GM19372 (cell line): ENCODE measurements at regions not wholly inside any gene's neighbourhood (a gene's known extent, or its start where the extent isn't known, plus 50 kb on each side); places are given as distances from the start of the nearest gene placed in this dataset.

Experiments used
- ATAC-seq: cut with Tn5 transposase; IDR thresholded peaks from one replicate; pipeline ENCODE4 v1.9.1; 2021; ENCODE audit warnings: mild to moderate bottlenecking, low read depth, moderate library complexity; ENCODE audit not compliant: unreplicated experiment

DNA sequence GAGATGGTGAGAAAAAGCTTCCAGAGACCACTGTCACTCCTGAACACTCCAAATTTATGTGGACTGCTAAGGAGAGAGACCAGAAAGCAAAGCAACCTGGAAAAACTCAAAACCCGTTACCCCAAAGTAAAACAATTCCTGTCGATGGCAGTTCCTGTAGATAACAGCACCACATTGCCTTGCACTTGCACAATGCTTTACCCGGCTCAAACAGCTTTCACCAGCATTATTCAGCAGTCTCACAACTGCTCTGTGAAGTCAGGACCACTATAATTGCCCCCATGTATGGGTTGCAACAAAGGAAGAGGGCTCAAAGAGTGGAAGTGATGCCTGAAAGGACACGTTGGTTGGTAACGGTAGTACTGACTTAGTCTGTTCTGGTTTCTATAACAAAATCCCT is 234.8 kb downstream of the BCOR start:
- no peak for ATAC-seq

DNA sequence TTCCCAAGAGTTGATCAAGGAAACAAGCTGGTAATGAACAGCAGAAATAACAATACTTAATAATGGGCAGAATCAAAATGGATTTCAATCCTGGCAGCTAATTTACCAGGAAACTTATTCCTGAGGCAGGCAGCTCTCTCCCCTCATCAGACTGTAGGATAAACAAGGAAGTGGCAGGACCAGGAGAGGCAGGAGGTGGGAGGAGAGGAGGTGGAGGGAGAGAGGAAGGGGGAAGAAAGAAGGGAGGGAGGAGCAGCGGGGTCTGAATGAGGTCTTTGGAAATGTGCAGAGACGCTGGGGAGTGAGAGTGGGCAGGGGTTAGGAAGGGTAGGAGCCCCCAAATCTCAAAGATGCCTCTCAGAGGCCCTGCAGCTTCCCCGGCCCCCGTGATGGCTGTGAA is 231.5 kb downstream of the BCOR start:
- ATAC-seq: no peak

DNA sequence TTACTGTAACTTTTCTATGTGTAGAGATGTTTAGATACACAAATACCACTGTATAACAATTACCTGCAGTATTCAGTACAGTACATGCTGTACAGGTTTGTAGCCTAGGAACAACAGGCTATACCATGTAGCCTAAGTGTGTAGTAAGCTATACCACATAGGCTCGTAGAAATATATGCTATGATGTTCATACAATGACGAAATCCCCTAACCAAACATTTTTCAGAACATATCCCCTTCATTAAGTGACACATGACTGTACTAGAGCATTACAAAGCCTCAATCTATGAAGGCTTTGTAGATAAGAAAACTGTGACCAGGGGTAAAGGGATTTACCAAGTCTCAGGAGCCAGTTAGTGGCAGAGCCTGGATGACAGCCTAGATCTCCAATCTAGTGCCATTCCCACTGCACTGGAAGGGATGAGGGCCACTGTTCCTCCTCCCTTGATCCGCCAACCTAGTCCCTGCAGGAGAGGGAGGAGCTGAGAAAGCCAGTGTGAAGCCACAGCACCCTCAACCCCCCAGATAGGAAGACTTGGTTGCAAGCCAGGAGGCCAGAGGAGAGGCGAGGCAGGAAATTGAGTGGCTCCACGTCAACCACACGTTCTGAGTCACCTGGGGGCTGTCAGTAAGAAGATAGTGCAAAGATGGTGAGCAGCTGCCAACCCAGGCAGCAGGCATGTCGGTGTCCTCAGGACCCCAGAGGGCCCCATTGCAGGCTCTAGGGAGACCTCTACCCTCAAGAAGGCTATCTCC is 227.7 kb downstream of the BCOR start:
- no peak for ATAC-seq

DNA sequence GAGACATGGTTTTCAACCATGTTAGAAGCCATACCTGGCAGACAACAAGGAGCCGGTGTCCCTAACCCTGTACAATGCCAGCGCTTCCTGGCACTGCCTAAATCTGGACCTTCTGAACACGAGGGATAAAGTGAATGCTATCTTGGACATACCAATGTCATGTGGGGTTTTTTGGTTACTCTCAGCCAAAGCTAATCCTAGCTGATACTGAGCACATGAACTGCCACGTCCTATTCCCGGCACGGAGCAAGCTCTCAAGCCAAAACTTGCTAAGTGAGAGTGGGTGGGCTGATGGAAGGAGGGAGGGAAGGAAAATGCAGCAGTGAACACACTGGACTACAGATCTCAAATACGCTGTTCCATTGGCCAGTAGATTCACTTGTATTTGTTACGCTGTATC is 226.1 kb downstream of the BCOR start:
- ATAC-seq: no peak

DNA sequence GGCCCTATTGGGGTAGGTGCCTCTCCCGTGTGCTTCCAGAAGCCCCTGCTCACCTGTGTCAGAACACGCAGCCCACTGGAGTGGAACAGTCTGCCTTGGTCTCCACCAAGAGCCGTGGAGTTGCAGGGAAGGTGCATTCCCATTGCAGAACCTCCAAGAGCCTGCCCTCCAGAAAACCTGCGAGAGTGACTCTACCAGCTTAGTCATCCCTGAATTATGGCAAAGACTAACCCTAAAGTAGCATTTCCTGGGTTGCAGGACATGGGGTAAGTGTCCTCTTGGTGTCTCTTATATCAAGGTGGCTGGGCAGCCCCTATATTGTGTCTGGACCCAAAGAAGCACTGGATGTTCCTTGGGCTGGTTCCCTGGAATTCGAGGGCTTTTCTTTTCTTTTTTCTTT is 224.6 kb downstream of the BCOR start:
- no peak for ATAC-seq

DNA sequence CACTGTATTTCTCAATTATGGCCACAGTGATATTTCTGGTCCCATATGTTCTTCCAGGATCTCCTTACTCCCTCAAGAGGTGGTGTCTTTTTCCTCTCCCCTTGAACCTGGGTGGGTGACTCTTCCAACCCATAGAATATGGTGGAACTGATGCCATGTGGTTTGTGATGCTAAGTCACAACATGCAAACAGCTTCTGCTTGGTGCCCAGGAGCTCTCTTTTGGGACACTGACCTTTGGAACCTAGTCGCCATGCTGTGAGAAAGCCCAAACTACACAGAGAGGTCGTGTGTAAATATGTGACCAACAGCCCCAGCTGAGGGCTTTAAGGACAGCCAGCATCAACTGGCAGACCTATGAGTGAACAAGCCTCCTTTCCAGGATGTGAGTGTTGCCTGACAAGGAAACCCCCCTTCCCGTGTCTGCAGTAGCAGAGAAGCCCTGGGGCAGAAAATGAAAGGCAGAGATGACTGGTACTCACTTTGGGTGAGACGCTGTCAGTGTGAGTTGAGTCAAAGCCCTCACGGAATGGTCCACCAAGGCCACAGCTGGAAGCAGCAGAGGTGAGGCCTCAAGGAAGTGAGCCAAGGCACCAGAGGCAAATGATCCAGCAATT is 223.4 kb downstream of the BCOR start:
- peak; percentile 77 for ATAC-seq

DNA sequence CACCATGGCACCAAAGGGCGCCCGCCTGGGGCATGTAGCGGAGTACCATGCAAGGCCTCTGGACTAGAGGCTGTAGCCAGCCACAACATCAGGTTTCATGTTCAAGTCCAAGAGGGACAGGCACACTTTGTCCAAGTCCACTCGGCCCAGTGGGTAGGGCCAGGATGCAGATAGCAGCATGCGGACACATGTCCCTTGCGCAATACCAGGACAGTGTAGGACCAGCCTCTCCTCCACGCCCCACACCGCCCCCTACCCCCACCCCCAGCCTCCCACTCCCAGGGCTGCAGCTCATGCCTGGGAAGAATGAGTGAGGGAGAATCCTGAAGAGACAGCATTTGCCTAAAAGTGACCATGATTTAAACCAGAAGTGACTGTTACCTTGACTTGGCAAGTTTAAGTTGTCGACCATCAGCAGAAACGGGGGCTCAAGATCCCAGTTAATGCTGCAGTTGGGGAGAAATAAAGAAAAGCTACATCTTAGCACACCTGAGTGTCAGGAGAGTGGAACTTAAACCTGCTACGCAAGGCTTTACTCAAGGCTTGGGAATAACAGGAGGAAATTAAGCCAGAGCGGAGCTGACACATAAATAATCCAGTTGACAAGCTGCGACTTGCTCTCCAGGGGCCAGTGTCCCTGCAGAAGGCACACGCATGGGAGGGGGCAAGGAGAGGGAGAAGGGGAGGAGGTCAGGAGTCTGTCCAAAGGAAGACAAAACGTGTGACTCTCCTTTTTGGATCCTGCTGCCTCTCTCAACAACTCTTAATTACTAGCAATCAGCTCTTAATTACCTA is 221.7 kb downstream of the BCOR start:
- no peak for ATAC-seq

DNA sequence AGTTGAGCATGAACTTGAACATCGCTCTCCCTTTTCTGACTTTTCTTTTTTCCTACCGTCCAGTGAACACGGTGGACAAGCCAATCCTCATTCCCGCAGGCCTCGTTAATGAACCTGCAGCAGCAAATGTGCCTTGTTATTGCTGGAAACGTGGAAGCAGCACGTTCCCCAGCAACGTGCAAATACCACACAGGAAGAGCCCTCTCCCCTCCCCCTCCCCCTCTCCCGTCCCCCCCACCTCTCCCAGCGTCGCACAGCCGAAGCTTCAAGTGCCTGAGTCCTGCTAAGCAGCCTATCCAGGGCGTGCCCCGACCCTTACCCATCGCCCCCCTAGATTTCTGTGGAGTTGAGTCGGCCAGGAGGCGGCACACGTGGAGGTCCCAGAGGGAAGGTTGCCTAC is 219.9 kb downstream of the BCOR start:
- no peak for ATAC-seq

DNA sequence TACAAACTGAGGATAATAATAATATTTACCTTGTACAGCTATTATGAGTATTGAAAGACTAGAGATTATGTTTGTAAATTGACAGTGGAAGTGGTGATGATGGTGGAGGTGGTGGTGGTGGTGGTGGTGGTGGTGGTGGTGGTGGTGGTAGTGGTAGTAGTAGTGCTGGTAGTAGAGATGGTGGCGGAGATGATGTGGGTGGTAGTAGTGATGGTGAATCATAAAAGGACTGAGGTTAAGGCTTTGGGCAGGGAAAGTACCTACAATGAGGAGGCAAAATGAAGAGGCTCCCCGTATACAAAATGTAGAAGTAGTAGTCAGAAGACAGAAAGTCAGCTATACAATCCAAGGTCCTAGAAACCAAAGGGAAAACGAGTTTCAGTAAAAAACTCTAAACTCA is 214.1 kb downstream of the BCOR start:
- ATAC-seq: no peak

DNA sequence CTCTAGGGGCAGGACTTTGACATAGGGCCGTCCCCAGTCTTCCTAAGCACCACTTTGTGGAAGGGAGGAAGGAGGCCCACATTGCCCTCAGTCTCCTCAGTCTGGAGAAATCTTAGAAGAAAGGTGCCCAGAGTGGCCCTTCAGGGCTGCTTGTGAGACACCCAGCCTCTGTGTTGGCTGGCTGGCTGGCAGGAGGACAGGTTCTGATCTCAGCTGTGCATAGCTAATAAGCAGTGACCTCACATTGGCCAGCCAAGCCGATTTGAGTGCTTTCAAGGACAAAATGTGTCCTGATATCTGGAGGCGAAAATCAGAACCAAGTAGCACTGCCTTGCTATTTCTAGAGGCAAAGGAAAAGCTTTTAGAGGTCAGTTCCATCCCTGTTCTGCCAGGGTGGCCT is 211.5 kb downstream of the BCOR start:
- no peak for ATAC-seq

DNA sequence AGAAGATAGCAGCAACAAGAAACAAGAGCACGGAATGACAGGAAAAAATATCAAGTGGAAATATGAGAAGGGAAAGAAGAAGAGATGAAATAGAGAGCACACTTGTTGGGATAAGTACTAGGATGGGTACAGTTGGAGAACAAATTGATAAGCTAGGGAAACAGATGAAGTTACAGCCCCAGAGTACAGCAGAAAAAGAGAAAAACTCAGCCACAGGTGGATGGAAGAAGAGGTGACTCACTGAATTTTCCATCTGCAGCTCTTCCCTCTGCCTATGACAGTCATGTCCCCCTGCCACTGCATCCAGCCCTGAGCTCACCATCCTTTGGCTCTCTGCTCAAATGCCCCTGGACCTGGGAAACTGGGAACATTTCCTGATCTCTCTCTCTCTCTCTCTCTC is 209.0 kb downstream of the BCOR start:
- ATAC-seq: no peak

DNA sequence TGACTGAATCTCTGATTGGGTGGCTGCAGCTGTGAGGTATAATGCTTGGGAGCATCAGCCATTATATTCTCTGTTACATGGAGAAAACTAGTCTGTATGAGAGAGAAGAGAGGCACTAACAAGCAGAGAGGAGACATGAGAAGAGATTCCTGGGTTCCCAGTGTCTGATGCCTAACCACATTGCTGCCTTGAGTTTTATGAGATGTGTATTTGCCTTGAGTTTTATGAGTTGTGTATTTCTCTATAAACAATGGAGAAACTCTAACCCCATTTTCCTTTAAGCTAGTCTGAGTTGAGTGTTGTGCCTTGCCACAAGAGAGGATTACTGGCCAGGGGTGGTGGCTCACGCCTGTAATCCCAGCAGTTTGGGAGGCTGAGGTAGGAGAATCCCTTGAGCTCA is 208.1 kb downstream of the BCOR start:
- ATAC-seq: no peak

DNA sequence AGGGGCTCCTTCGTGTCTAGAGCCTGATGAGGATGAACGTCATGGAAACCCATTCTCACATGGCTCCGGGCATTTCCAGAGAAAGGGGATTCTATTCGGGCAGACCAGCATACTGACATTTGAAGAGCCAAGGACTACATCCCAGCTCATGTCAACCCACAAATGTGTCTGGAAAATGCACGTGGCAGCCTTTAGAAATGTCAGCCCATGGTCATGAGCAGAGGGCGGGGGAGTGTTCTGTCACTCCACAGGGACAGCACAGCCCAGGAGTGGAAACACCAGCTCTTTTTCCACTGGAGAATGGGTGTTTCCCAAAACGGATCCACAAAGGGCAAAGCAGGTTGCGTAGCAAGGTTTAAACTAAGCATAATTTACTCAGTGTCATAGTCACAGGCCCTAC is 207.0 kb downstream of the BCOR start:
- no peak for ATAC-seq

DNA sequence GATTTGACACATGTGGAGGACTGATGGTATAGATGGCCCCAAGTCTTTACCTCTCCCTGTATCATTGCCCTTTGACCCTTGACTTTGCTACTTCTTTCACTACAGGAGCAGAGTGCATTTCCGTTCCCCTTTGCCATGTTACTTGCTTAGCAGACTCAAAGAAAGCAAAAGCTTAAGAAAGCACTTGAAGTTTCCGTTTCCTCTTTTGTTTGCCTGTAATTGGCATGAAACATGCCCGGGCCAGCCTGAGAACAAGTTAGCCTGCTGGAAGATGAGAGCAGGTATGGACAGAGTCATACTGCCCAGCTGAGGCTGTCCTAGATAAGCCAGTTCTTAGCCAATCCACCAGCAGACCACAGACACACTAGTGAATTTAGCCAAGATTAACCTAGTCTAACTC is 206.0 kb downstream of the BCOR start:
- no peak for ATAC-seq

DNA sequence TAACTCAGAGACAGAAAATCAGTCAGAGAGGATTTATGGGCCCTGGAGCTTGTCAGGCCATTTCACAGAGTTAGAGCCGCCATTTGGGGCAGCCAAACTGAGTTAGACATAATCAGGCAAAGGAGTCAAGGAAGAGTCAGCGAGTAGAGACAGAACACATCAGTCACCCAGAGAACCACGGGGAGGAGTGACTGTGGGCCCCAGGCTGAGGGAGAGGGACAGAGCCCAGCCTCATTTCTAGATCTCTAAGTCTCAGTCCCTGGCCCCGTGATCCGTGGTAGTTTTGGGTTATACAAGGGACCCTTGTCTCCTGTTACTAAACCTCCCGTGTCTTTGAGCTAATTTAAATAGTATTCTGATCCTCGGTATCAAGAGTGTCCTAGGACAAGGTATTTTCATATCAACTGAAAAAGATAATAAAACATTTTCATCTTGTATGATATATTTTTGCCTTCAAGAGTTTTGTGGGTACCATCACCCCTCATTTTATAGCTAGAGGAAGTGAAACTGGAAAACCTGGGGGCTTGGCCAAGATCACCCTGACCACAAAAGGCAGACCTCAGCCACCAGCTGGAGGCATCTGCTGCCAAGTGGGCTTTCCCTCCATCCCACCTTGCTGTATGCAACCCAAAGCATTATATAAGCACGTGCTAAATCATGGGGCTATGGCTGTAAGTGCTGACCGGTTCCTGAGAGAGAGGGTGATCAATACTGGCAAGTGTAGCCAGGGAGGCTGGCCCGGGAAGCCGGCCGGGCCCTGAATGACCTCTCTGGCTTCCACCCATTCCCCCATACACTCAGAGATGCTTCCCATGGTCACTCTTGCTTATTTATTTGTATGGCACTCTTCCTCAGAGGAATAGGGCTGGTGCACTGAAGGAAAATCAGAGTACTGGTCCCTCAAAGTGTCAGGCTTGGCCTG is 204.1 kb downstream of the BCOR start:
- no peak for ATAC-seq

DNA sequence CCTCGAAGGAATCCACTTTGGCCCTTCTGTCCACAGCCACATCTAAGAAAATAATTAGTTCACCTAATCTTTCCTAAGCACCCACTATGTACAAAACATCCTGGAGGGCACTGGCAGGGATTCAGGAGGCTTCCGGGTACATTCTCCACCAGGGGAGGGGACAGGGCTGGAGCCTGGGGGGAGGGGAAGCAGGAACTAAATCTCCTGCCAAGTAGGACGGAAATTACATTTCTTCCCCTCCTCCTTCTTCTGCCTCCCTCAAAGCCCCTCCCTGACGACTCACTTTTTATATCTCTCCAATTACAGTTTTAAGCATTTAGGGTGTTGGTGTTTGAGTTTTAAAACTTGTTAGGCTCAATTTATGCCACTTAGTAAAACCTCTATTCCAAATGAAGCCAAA is 203.1 kb downstream of the BCOR start:
- ATAC-seq: no peak

DNA sequence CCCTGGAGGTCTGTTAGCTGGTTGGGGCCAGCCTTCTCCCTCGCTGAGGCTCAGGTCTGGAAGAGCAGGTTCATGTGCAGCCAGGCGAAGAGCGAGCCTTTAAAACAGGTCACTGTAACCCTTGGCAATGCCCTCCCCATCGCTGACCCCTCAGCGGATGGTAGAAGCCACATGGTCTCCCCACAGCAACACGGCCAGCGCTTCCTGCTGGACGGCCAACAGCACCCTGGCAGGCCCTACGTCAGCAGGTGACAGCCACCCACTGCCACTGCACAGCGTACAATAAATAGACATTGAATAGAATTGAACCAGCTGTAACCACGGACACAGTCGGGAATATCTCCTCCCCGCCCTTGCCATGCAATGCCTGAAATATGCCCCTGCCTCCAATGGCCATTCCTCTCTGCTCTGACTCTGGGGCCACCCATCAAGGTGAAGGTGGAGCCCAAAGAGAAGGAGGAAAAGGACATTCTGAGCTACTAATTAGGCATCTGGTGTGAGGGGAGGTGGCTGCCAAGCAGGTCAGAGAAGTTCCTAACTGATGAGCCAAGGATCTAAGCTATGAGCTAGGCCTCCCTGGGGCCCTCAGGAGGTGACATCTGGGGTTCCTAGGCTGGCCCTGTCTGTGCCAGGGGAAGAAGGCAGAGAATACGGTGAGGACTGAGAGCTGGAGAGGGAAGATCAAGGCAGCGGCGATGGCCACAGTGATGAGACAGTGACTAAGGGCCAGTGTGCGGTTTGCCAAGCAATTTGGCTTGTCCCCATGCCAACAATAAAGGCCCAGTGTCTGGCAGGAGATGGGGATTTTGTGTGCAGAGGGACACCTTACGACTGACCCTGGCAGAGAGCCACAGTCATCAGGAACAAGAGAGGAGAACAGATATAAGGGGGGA is 202.3 kb downstream of the BCOR start:
- ATAC-seq: no peak

DNA sequence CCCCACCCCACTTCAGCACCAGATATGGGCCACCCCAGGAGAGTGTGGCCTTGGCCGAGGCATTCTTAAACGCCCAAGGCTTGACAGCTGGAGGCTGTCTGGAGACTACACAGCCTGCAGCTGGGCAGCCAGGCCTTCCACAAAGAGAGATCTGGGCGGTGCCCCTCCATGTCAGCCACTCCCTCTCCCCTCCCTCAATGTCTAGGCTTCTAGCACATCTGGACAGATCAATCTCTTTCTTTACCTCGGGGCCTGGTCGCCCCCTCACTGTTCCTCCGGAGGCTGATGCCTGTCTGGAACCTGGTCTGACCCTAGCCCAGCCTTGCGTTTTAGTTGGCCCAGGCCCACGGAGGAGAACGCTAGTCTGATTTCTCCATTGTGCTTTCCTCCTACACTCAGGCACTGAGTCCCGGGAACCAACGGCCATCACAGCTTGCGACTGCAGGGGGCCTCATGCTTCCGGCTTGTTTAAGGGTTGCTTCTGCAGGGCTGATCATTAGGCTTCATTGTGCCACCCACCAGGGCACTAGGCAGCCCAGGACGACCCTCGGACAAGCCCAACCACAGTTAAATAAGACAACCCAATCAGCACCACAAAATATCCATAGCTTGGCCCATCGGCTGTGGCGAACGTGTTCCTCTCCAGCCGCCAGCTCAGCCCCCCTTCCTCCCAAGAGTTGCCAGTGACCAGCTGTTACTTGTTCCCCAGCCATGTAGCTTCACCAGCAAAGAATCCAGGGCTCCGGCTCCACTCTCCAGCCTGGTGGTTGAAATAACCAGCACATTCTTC is 200.6 kb downstream of the BCOR start:
- no peak for ATAC-seq

DNA sequence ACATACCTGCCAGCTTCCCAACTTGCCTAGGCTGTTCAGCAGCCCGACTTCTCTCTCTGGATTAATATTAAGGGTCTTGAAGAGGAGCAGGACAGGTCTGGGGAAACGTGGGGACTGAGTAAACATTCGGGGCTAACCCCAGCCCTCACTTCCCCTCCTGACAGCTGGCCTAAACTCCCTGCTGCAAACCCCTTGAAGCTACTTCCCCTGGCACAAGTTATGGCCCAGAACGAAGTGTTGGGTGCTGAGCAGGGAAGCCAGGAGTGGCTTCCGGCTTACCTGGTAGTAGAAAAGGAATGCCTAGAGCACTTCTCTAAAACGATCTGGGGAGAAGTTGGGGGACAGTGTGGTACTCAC is 200.0 kb downstream of the BCOR start:
- ATAC-seq: no peak
